ENCODE measurements at regions not wholly inside any gene's neighbourhood (a gene's known extent, or its start where the extent isn't known, plus 50 kb on each side); places are given as distances from the start of the nearest gene placed in this dataset.

DNA sequence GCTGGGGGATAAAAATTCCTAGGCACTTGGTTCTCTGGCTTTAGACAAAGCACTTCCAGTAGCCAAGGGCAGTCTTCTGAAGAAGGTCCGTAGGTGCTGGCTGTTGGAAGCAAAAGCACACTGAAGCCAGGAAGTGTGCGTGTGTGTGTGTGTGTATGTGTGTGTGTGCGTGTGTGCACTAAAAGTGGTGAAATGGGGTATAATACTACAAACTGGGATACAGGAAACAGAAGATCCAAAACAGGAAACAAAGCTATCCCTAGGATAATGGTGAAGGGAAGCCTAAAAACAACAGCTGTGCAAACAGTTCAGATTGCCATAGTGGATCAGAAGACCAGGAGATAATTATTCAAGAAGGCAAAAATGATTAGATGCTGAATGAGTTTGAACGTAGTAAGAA, 103.4 kb downstream of the IL20RB start:
- DNase-seq = no peak

DNA sequence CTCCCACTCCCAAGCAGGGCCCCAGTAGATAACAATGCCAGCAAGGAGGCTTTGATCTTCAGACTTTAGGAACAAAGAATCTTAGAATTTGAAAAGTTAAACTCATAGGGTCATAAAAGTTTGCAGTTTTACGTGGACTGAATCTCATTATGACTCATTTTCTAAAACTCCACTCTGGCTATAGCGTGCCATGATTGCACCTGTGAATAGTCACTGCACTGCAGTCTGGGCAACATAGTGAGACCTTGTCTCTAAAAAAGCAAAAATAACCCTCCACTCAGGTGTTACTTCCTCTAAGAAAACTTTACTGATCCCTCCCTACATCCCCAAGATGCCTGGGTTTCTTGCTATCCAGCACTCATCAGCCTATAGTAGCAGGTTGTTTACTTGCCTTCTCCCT, 104.5 kb downstream of the IL20RB start:
- DNase-seq = no peak

DNA sequence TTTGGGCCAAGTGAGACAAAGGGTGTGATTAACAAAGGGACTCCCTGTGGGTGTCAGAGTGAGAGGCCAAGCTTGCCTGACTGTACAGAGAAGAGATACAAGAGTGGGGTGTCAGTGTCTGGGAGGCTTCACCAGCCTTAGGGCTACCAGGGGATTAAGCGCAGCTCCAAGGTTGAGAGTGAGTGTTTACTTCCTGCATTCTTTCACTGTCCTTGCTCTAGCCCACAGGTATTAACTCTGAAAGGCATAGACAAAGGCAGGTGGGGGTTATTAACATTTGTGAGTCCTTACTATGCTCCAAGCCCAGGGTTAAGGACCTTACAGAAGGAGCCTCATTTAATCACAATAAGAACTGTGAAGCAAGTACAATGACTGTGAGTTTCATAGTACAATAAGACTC, 107.6 kb downstream of the IL20RB start:
- no peak for DNase-seq

DNA sequence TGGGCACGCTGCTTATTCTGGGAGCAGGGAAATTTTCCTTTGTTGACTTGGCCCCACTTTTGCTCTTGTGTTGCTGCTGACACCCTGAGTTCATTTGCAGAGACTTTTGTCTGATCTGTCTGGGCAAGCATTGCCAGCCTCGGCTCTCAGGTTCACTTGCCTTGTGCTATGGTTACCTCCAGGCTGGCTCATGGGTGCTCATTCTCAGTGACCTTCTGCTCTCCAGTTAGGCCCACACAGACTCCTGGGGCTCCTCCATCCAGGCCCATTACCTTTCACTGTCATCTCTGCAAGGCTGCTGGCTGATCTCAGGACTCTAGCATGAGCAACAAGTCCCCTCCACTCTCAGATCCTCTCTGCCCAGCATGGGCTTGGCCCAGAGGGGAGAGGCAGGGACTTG, 108.3 kb downstream of the IL20RB start:
- no peak for DNase-seq

DNA sequence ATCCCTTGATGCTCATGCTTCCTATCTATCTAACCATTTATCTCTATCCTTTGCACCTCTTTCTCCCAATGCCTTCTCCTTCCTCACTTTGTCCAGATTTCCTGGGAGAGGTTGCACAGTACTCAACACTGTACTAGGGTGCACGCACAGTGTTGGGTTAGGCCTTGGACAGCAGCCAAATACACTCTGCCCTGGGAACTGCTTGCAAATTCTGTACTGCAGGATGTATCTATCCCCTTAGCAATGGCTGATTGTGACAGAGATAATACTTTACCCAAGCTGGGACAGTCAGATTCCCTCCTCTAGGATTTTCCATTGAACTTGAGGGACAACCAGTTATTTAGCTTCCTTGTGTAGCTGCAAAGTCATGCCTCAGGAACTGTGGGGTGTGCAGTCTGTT, 113.3 kb downstream of the IL20RB start:
- no peak for DNase-seq

DNA sequence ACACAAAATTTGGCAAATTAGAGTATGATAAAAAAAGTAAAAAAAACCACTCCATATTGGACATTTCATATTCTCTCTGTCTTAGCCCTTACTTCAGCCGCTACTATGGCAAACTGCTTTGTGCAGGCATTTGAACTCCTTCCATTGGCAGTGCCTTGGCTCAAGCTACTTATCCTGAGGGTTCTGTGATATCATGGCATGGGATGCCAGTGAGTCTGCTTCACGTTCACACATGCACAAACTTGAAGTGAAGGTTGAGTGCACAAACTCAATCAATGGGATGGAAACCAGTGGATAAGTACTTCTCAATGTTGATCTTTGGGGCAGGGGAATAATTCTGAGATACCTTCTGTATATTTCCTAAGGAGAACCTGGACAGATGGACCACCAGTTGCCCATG, 117.2 kb downstream of the IL20RB start:
- no peak for DNase-seq

DNA sequence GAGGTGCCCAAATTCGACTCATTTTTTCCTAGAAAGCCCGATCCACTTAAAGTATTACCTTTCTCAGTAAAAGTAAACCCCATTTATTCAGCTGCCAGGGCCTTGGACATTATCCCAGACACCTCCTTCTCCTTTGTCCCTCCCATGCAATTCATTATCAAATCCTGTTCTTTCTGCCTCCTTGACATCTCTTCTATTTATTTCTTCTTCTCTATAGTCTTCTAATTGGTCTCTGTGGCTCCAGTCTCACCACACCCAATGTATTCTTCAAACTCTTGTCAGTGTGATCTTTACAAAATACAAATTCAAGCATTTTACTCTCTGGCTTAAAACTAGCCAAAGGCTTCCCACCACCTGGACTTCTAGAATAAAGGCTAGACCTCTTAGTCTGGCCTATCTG, 120.3 kb downstream of the IL20RB start:
- no peak for DNase-seq

DNA sequence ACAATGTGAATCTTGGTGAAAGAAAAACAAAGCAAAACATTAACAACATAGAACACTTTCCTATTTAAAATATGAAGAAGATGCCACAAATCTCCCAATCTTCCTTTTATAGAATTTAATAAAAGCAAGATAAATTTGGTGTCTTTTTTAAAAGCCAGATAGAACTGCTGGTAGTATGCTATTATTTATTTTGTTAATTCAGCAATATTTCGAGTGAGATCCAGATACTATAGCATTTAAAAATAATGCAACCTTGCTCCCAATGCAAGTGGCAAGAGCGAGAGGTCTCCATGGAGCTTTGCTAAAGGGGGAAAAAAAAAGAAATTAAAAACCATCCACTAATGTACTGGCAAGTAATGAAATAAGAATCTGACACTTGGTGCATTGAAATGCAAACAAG, 121.8 kb downstream of the IL20RB start:
- no peak for DNase-seq

DNA sequence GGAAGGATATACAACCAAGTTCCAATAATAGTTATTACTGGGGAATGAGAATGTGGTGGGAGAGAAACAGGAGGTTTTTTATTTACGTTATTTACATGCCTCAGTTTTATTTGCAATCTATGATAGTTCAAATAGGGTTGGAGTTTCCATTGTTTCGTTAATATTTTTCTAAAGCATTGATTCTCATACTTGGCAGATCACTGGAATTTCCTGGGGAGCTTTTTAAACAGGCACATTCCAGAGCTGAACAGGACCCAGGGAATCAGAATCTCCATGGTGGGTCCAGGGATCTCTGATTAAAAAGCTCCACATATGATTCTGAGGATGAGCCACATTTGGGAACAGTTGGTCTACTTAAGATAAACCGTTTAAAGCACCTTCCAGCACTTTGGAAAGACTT, 123.9 kb downstream of the IL20RB start:
- DNase-seq = no peak

DNA sequence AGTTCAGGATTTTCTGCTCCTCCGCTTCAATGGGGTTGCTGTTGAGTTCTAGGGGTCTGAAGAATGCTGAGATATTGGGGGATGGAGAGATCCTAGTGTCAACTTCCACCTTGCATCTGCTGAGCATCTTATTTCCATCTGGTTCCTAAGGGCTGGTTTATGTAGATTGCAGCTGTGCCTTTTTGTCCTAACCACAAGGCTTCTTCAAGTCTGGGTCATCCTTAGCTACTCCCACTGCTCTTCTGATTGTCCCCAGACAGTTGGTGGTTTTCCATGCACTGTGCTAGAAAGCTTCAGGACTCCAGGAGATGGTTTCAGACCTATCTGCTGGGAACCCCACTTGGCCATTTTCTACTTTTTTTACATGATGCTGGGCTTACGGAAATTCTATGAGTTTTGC, 125.0 kb downstream of the IL20RB start:
- no peak for DNase-seq

DNA sequence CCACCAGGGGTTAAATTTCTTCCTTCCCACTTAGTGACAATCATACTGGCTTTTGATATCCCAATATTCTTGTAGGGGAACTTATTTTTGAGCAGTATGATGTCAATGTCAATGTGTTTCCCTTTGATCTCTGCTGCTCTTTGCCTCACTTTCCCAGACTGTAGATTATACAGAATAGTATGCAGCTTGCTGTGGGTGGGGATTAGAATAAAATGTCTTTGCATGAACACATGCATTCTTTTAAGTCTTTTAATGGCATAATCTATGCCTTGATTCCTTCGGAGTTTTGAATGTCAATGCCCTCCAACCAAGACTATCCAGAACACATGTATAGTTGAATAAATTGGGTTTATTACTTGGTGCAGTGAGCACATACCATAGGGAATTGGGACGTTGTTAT, 125.5 kb downstream of the IL20RB start:
- no peak for DNase-seq

DNA sequence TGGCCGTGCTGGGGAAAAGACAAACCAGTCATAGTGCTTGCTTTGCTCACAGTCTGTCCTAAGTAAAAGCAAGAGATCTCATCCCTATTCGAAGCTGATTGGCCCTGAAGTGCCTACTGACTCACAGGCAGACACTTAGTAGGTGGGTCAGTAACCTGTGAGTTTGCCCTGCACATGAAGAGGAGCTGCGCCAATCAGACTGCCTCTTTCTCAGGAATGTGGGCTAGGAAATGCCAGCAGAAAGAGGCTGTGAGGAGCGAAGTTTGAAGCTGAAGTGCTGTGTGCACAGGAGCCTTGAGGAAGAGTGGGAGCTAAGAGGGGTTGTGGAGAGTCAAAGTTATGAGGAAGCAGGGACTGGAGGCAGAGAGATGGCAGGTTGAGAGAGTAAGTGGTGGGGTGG, 126.8 kb downstream of the IL20RB start:
- no peak for DNase-seq

DNA sequence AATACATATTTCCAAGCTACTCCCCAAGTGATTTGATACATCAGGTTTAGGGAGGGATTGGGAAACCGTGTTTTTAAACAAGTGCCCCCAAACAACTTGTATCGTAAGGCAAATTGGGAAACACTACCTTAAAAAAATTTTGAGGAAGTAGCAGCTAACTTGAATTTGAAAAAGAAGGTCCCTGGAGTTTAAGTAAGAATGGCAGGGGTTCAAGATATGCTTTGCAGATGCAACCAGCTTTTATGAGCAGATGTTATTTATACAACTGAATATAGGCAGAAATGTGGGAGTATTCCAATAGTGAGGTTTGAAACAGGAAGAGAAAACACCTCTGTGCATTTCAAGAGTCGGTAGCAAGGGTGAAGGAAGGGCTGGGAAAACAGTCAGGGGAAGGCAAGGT, 139.6 kb downstream of the IL20RB start:
- DNase-seq = no peak

DNA sequence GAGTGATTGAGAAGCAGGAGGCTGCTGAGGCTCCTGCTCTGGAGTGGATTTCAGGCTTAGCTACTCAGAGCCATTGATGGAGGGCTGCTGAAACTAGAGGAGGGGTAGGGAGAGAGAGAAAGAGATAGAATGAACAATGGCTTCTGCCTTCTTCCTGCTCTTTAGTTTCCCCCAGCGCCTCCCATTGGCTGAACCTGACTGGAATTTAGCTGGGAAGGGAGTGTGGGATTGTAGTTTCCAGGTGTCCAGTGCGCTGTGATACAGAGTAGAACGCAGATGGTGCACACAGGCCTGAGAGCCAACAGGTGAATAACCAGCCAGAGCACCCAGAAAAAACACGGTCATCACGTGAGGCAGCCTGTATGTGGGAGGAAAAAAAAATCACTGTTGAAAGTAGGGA, 140.1 kb downstream of the IL20RB start:
- no peak for DNase-seq

DNA sequence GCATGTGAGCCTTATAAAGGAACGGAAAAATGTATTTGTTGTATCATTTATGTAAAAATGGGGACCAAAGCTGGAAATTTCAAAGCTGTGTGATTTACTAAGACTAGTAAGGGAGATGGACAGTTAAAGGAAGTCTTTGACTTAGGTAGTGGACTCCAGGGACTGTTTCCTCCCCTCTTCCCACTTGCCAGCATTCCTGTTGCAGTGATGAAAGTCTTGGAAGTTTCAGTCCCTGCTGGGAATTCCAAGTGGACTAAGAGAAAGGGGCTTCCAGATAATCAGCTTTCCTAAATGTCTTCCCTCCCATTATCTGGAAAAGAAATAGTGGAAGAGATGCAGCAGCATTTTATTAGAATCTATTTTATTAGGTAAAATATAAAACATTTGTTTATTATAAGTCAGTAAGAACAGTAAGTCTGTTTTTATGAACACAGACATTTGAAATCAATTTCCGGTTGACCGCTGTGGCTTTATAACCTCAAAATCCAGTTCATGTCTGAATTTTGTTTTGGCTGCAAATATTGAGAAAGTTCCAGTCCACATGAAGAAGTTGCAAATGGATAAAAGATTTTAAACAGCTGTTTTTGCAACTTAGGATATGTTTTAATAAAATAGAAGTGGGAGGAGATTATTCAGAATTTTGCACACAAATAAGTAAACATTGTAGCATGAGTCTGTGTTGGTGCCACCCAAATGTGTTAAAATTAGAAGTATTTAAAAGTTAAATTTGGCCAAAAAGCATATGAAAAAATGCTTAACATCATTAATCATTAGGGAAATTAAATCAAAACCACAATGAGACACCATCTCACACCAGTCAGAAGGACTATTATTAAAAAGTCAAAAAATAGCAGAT, 141.8 kb downstream of the IL20RB start:
- DNase-seq = no peak

DNA sequence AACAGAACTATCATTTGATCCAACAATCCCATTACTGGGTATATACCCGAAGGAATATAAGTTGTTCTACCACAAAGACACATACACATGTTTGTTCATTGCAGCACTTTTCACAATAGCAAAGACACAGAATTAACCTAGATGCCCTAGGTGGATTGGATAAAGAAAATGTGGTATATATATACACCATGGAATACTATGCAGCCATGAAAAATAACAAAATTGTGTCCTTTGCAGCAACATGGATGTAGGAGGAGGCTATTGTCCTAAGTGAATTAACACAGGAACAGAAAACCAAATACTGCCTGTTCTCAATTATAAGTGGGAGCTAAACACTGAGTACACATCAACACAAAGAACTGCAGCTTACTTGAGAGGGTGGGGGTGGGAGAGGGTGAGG, 142.5 kb downstream of the IL20RB start:
- no peak for DNase-seq

DNA sequence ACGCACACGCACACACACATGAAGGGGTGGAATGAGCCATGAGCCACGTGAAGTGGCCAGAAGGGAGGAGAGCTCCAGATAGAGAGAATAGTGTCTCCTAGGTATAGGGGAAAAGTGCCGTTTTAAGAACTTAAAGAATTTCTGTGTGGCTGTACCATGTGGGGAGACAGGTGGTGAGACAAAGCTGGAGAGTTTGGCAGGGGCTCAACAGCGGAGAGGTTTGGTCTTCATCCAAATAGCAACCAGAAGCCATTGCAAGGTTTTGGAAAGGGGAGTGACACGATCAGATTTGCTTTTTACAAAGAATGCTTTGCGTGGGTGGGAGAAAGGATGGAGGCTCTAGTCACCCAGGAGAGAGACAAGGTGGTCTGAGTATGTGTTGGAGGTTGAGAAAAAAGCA, 146.0 kb downstream of the IL20RB start:
- DNase-seq = no peak

DNA sequence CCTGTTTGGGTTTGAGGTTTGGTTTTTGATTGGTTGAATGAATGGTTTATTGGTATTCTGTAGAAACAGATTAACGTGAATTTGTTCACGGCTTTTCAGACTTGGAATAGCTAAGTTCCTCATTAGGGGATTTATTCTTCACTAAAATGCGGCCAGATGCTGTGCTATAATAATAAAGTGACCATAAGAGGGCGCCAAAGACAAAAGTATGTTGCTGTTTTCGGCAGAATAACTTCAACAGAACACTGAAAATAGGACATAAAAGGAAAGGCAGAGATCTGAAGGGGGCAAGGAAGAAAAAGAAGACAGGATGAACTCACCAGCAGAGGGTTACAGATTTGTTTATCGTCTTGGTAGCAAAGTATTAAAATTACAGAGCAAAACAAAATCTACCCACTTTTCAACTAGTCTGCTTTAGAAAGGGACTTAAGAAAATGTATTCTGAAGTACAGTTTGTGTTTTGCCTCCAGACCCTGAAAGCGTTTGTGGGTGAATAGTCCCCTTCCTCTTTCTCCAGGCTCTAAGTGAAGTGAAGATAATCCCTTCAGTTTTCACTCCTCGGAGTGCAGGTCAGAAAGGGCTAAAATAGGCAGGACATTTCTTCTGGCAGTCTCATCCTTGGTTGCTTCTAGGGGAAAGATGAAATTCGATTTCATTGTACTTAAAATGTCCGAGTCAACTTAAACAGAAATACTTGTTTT, 147.6 kb downstream of the IL20RB start:
- peak; percentile 32 to 64 for DNase-seq

DNA sequence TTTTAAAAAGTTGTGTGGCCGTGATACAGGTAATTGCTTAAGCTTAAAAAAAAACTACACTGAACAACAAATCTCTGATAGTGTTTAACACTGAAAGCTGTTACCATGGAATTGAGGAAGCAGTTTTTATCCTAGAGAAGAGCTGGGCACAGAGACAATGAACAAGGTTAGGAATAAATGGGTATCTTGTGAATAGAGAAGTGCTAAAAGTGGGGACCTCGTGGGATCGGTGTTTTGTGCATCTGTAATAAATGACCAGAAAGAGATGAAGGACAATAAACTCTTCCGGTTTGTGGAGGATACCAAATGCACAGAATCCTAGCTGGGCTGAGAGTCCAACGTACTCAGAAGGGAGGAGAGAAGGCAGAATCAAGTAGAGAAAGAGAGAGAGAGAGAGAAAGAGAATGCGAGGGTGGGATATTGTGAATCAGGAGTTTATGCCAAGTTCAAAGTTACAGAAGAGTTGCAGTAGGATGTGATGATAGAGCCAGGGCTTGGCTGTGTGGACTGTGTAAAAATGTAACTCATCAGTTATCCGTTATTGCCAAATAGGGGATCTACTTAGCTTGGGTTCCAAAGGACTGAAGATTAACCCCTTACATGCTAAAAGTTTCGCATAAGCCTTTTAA, 148.9 kb downstream of the IL20RB start:
- DNase-seq = no peak

DNA sequence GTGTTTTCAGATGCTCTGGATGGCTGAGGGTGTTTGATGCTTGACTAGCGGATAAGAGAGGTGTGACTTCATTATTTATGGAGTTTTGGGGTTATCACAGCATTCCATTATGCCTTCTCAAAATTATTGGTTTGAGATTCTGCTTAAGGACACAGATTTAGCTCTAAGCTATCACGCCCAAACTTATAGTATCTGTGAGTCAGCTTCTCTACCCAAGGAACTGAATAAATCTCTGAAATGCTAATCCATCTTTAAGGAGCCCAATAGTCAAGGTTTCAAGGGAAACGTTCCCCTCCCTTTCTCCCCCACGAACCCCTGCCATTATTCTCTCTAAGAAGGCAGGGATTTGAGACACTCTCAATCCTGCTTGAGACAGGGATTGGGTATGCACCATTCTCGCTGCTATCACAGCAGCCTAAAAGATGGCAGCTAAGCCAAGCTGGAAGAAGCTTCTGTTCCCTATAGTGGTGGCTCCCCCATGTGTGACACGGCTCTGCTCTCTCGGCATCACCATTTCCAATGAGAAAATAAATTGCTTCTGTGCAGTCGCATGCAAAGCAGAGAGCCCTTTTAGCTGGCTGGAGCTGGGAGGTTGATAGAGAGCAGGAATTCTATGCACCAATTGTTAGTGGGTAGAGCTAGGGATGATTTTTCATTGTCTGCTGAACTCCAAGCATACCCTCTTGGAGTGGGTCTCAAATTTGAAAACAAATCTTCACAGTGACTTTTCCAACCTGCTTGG, 151.1 kb downstream of the IL20RB start:
- DNase-seq = no peak

DNA sequence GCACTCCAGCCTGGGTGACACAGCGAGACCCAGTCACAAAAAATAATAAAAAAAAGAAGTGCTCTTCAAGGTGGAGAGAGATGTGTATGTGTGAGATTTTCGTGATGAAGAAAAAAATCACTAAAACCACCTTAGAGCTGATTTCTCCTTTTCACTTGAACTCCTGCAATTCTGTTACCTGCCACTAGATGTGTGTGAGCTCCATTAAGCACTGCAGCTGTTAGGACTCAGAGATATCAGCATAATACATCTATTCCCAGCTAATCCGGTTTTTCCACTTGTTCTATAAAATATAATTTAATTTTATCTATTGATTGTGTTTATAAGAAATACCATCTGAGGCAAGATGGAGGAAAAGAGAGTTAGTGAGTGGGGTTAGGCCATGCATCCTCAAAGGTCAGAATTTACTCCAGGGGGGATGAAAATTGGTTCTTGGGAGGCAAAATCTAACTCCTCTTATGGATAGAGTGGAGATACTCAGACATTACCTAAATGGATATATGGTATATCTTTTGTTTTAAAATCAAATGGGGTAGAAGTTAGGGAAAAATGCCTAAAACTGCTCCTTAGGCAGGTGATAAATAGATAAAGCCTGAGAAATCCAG, 152.7 kb downstream of the IL20RB start:
- peak in 1 of 2 experiments; percentile 62 for DNase-seq

DNA sequence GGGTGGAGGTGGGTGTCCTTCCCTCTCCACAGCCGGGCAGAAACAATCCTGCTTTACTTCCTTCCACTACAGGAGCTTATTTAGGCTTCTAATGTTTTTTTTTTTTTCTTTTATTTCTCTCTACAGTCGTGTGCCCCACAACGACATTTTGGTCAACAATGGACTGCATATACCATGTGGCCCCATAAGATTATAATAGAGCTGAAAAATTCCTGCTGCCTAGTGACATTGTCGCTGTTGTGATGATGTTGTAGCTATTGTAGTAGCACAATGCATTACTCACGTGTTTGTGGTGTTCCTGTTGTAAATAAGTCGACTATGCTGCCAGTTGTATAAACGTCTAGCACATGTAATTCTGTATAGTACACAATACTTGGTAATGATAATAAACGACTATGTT, 153.7 kb downstream of the IL20RB start:
- DNase-seq = no peak

DNA sequence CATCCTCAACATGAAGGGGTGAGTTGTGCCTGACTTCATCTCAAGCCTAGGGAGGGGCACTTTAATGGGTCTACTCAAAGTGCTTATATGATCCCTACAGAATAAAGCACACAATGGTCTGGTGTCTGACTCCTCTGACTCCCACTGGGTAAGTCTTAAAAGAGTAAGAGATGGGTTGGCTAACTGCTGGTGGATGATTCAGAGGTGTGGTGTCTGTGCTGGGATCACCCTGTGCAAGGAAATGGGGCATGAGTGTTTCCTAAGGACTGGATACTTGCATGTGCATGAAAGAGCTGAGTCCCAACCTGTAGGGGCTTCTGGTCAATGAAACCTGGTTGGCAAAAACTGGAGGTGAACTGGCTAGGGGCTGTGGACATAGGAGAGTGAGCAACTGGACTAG, 158.8 kb downstream of the IL20RB start:
- DNase-seq = no peak

Measured in SW 1271 (cell line).